ENCODE measurements at regions not wholly inside any gene's neighbourhood (a gene's known extent, or its start where the extent isn't known, plus 50 kb on each side); places are given as distances from the start of the nearest gene placed in this dataset.

DNA sequence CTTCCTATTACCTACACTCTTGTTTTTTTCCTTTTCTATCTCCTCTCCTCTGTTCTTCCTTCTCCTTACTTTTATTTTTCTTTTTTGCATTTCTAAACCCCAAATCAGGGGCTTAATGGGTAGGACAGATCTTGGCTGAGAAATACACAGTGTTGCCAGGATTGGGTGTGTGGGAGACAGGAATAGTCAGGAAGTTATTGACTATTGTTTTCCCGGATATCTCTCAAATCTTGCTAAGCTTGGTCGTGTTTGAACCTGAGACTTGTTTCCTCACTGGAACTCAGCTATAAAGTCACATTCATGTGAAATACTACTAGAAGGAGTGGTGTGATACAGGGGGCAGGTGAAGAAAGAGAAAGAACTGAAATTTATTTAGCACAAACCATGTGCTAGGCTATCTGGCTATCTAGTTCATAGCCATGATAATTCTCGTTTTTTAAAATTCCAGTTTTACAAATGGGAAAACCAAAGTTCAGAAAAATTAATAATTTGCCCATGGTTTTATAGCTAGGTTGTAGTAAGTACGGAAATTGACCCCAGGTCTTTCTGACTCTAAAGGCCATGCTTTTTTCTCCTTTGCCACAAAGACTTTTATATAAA, 343.2 kb upstream of the UMPS start:
- Histone ChIP-seq H3K9me2 (ENCODE audit: low read depth, low read length) (no peaks in the 10 kb centered on the region), H3K27me3 (ENCODE audit: insufficient read depth, low read length) (no peaks in the 10 kb centered on the region), H3K9me3 (ENCODE audit: low read length) (no peaks in the 10 kb centered on the region), H3K36me3 (ENCODE audit: insufficient read depth, low read length) (no peaks in the 10 kb centered on the region), H3K27ac (ENCODE audit: low read depth, low read length, poor library complexity, severe bottlenecking) (no peak overlapping the region), H2AFZ (ENCODE audit: low read length) (no peak overlapping the region), H3K4me3 (ENCODE audit: low read depth, low read length, poor library complexity, severe bottlenecking) (no peak overlapping the region), H4K20me1 (ENCODE audit: insufficient read depth, low read length) (no peaks in the 10 kb centered on the region), H3K79me2 (ENCODE audit: insufficient read depth, low read length) (no peaks in the 10 kb centered on the region), H3K4me2 (ENCODE audit: low read length) (no peak overlapping the region), H3F3A (ENCODE audit: insufficient read depth, low read length) (no peaks in the 10 kb centered on the region), H3K9ac (ENCODE audit: low read length) (no peak overlapping the region), H3K4me1 (ENCODE audit: insufficient read depth, low read length, severe bottlenecking) (no peaks in the 10 kb centered on the region)
- TF ChIP-seq, protein P1, sequence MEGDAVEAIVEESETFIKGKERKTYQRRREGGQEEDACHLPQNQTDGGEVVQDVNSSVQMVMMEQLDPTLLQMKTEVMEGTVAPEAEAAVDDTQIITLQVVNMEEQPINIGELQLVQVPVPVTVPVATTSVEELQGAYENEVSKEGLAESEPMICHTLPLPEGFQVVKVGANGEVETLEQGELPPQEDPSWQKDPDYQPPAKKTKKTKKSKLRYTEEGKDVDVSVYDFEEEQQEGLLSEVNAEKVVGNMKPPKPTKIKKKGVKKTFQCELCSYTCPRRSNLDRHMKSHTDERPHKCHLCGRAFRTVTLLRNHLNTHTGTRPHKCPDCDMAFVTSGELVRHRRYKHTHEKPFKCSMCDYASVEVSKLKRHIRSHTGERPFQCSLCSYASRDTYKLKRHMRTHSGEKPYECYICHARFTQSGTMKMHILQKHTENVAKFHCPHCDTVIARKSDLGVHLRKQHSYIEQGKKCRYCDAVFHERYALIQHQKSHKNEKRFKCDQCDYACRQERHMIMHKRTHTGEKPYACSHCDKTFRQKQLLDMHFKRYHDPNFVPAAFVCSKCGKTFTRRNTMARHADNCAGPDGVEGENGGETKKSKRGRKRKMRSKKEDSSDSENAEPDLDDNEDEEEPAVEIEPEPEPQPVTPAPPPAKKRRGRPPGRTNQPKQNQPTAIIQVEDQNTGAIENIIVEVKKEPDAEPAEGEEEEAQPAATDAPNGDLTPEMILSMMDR (IDR thresholded peaks at IDR 0.05; ENCODE audit: low read length), result no peak
- no peak for TF ChIP-seq EZH2 (IDR thresholded peaks at IDR 0.05; ENCODE audit: borderline replicate concordance, low read length)

DNA sequence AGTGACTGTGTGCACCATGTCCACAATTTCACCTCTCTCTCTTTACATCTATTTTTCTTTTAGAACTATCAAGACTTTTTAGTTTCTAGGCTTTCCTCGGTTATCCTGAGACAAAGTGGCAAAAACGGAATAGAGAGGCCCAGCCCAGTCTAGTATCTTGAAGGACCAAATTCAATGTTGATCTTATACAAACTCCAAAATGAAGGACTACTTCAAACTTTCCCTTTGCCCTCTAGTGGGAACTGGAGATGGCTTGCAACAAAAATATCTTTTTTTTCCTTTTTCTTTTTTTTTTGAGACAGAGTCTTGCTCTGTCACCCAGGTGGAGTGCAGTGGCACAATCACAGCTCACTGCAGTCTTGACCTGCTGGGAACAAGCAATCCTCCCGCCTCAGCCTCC, 338.5 kb upstream of the UMPS start:
- TF ChIP-seq, protein P1 (IDR thresholded peaks at IDR 0.05; ENCODE audit: low read length), result no peak
- no peak for TF ChIP-seq EZH2 (IDR thresholded peaks at IDR 0.05; ENCODE audit: borderline replicate concordance, low read length)
- Histone ChIP-seq H2AFZ (ENCODE audit: low read length) (no peak overlapping the region), H3K27me3 (ENCODE audit: insufficient read depth, low read length) (no peaks in the 10 kb centered on the region), H3K27ac (ENCODE audit: low read depth, low read length, poor library complexity, severe bottlenecking) (no peak overlapping the region), H3K9me3 (ENCODE audit: low read length) (no peaks in the 10 kb centered on the region), H3K9me2 (ENCODE audit: low read depth, low read length) (no peaks in the 10 kb centered on the region), H3K36me3 (ENCODE audit: insufficient read depth, low read length) (no peaks in the 10 kb centered on the region), H3K4me3 (ENCODE audit: low read depth, low read length, poor library complexity, severe bottlenecking) (no peak overlapping the region), H3K4me2 (ENCODE audit: low read length) (no peak overlapping the region), H3K4me1 (ENCODE audit: insufficient read depth, low read length, severe bottlenecking) (no peaks in the 10 kb centered on the region), H3K9ac (ENCODE audit: low read length) (no peak overlapping the region), H3K79me2 (ENCODE audit: insufficient read depth, low read length) (no peaks in the 10 kb centered on the region), H3F3A (ENCODE audit: insufficient read depth, low read length) (no peaks in the 10 kb centered on the region), H4K20me1 (ENCODE audit: insufficient read depth, low read length) (no peaks in the 10 kb centered on the region)

DNA sequence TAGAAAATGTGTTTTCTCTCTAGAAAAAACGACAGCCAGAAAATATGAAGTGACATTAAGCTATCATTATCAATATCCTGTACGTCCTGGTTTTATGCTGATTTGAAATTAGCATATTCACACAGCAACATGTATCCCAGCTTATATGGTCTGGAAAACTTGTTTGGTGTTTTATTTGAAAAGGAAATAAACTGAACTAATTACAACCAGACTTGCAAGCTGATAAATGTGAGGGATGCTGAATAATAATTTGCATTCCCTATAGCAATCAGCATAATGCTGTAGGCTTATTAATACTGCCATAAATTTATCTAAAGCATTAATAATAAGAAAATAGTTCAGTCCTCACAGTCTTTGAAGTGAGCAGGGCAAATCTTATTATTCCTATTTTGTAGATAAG, 336.9 kb upstream of the UMPS start:
- Histone ChIP-seq H3K4me1 (ENCODE audit: insufficient read depth, low read length, severe bottlenecking) (no peaks in the 10 kb centered on the region), H3K36me3 (ENCODE audit: insufficient read depth, low read length) (no peaks in the 10 kb centered on the region)
- TF ChIP-seq, protein P1 (IDR thresholded peaks at IDR 0.05; ENCODE audit: low read length), result no peak
- TF ChIP-seq EZH2 (IDR thresholded peaks at IDR 0.05; ENCODE audit: borderline replicate concordance, low read length), result no peak

More for the DNA sequence above, 336.9 kb upstream of the UMPS start:
- H3K27ac ChIP-seq (ENCODE audit: low read depth, low read length, poor library complexity, severe bottlenecking), result no peak overlapping the region
- no peak overlapping the region for H3K4me2 ChIP-seq (ENCODE audit: low read length)
- no peaks in the 10 kb centered on the region for H3K9me2 ChIP-seq (ENCODE audit: low read depth, low read length)
- no peaks in the 10 kb centered on the region for H3K79me2 ChIP-seq (ENCODE audit: insufficient read depth, low read length)
- H3K9ac ChIP-seq (ENCODE audit: low read length), result no peak overlapping the region
- H4K20me1 ChIP-seq (ENCODE audit: insufficient read depth, low read length), result no peaks in the 10 kb centered on the region
- no peak overlapping the region for H3K4me3 ChIP-seq (ENCODE audit: low read depth, low read length, poor library complexity, severe bottlenecking)
- H2AFZ ChIP-seq (ENCODE audit: low read length), result no peak overlapping the region
- no peaks in the 10 kb centered on the region for H3K9me3 ChIP-seq (ENCODE audit: low read length)
- no peaks in the 10 kb centered on the region for H3F3A ChIP-seq (ENCODE audit: insufficient read depth, low read length)
- no peaks in the 10 kb centered on the region for H3K27me3 ChIP-seq (ENCODE audit: insufficient read depth, low read length)
